ENCODE measurements at regions not wholly inside any gene's neighbourhood (a gene's known extent, or its start where the extent isn't known, plus 50 kb on each side); places are given as distances from the start of the nearest gene placed in this dataset.
A peak's percentile ranks its signal among the peaks of the same experiment; 100 is the strongest.

DNA sequence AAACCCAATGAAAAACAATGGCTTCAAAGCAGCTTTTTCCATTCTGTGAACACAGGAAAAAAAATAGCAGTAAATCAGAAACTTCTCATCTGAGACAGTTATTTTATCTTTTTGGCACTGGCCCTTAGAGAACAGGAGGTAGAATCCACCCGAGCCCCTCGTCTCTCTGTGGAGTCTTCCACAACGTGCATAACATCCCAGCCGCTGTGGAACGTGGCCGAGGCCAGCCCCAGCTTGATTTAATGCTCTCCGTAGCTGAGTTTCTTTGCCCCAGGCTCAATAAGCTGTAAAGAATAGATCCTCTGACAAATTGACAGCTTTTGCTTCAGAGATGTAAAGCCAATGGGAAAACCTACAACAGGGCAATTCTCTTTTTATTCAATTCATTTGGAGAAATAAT, 107.9 kb upstream of the DAP start:
- no peaks in the 10 kb centered on the region for H3K36me3 ChIP-seq (replicated peaks in 1 of 2)
- H3K9me3 ChIP-seq (replicated peaks in 1 of 3): no peaks in the 10 kb centered on the region
- TF ChIP-seq, protein P1, sequence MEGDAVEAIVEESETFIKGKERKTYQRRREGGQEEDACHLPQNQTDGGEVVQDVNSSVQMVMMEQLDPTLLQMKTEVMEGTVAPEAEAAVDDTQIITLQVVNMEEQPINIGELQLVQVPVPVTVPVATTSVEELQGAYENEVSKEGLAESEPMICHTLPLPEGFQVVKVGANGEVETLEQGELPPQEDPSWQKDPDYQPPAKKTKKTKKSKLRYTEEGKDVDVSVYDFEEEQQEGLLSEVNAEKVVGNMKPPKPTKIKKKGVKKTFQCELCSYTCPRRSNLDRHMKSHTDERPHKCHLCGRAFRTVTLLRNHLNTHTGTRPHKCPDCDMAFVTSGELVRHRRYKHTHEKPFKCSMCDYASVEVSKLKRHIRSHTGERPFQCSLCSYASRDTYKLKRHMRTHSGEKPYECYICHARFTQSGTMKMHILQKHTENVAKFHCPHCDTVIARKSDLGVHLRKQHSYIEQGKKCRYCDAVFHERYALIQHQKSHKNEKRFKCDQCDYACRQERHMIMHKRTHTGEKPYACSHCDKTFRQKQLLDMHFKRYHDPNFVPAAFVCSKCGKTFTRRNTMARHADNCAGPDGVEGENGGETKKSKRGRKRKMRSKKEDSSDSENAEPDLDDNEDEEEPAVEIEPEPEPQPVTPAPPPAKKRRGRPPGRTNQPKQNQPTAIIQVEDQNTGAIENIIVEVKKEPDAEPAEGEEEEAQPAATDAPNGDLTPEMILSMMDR (IDR thresholded peaks at IDR 0.05): no peak
- no peak for TF ChIP-seq POLR2A (IDR thresholded peaks at IDR 0.05)
- H3K4me1 ChIP-seq (replicated peaks in 1 of 2): no peaks in the 10 kb centered on the region
- intact Hi-C loops (cut with DNase I): no loop called here
- DNase-seq: no peak
- H3K4me3 ChIP-seq: no peak overlapping the region
- WGBS, 4 donors: 32 to 47% (median 38%) methylated on average over 7 of the region's 7 CpGs
- no peaks in the 10 kb centered on the region for H3K27me3 ChIP-seq
- no peak overlapping the region for H3K27ac ChIP-seq

GRCh38 chr5:10867389-10868303, 106.6 kb upstream of the DAP start:
- Histone ChIP-seq H3K9me3 (replicated peaks in 1 of 3) (no peaks in the 10 kb centered on the region), H3K27me3 (no peaks in the 10 kb centered on the region), H3K4me3 (no peak overlapping the region), H3K4me1 (replicated peaks in 1 of 2) (no peaks in the 10 kb centered on the region), H3K36me3 (replicated peaks in 1 of 2) (no peaks in the 10 kb centered on the region), H3K27ac (no peak overlapping the region)
- intact Hi-C loops (cut with DNase I): no loop called here
- DNase-seq: no peak
- 87 to 91% (median 89%) methylated on average over 13 of the region's 13 CpGs for whole genome bisulfite sequencing, 4 donors
- no peak for TF ChIP-seq POLR2A (IDR thresholded peaks at IDR 0.05)
- TF ChIP-seq, protein P1 (IDR thresholded peaks at IDR 0.05): no peak

DNA sequence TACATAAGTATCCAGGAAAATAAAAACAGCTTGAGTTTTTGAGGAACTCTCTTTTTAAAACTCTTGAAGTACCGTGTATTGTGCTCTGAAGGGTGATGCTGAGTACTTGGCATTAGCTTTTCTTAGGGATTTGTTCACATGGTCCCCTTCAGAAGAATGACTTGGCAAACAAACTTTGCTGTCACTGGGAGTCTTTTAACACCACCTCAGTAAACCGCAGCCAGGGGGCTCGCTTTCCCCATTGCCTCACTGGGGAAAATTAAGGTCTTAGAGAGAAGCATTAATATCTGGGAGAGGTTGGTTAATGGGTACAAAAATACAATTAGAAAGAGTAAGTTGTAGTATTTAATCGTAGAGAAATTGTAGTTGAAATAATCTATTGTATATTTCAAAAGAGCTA, 105.9 kb upstream of the DAP start:
- Histone ChIP-seq H3K9me3 (replicated peaks in 1 of 3) (no peaks in the 10 kb centered on the region), H3K27ac (no peak overlapping the region), H3K4me1 (replicated peaks in 1 of 2) (no peaks in the 10 kb centered on the region), H3K4me3 (no peak overlapping the region), H3K36me3 (replicated peaks in 1 of 2) (no peaks in the 10 kb centered on the region), H3K27me3 (no peaks in the 10 kb centered on the region)
- intact Hi-C loops (cut with DNase I): no loop called here
- TF ChIP-seq, protein P1 (IDR thresholded peaks at IDR 0.05): no peak
- WGBS, 4 donors: 58 to 70% (median 65%) methylated on average over 4 of the region's 4 CpGs
- DNase-seq: no peak

DNA sequence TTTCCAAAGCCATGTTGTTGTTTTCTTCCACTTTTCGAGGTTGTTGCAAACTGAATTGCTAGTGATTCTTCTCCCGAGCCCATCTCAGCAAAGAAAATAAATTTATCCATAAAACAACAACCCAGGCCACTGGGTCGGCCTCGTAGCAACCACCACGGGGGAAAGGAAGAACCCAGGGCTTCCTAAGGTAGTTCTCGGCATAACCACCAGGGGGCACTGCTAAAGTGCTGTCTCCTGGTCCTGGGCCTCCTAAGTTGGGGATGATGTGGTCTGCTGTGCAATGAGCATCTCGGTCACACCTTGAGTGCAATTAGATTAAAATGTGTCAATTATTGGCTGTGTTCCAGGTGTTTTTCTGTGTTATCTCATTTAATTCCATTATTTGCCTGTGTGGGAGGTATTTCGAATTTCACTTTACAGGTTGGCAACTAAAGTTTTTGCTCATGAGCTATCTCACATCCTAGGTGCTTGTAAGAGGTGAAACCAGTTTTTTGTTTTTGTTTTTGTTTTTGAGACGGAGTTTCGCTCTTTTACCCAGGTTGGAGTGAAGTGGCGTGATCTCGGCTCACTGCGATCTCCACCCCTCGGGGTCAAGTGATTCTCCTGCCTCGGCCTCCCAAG, 102.8 kb upstream of the DAP start:
- no peak for TF ChIP-seq POLR2A (IDR thresholded peaks at IDR 0.05)
- TF ChIP-seq, protein P1 (IDR thresholded peaks at IDR 0.05): peak; percentile 60 to 84 (median 74)
- Histone ChIP-seq H3K4me3 (no peak overlapping the region), H3K4me1 (replicated peaks in 1 of 2) (no peaks in the 10 kb centered on the region), H3K9me3 (replicated peaks in 1 of 3) (no peaks in the 10 kb centered on the region), H3K27me3 (no peaks in the 10 kb centered on the region), H3K27ac (no peak overlapping the region), H3K36me3 (replicated peaks in 1 of 2) (no peaks in the 10 kb centered on the region)
- intact Hi-C loops (cut with DNase I): loop anchor here in 1 of 2 donors (5.0 kb wide), 1 partner anchor 318 kb away; no protein-coding TSS in a partner anchor
- peak; percentile 39 to 82 (median 67) for DNase-seq
- WGBS, 4 donors: 58 to 63% (median 61%) methylated on average over 15 of the region's 15 CpGs
